NT2/D1 (cell line): ENCODE measurements at regions not wholly inside any gene's neighbourhood (a gene's known extent, or its start where the extent isn't known, plus 50 kb on each side); places are given as distances from the start of the nearest gene placed in this dataset.

Experiments used
- SUZ12 ChIP-seq: IDR thresholded peaks from 2 replicates; pipeline ENCODE4 v1.6.1; 2011; ENCODE audit not compliant: insufficient read length, insufficient read depth; ENCODE audit errors: extremely low read depth
- YY1 ChIP-seq: IDR thresholded peaks from 2 replicates; pipeline ENCODE4 v1.6.1; 2011; ENCODE audit not compliant: insufficient read length, insufficient read depth
- ZNF274 ChIP-seq: IDR thresholded peaks from 2 replicates; pipeline ENCODE4 v1.6.1; 2011; ENCODE audit warnings: mild to moderate bottlenecking, low read depth, low read length

DNA sequence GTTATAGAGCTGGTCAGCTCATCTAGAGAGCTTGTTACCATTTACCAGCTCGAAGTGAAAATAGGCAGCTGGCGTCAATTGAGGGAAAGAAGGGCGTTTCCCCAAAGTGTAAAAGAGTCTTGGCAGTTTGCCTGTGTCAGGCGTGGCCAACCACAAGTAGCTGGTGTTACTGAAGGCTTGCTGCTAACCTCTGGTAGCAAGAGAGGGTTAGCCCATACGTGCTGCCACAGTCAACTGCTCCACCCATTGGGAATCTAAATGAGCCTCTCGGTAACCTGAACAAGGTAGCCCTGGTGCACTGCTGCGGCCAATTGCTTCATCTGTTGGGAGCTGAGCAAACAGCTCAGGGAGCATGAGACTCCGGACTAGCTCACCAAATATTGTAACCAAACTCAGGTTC is 314.9 kb upstream of the SLITRK5 start:
- TF ChIP-seq SUZ12 (no peak), YY1 (no peak), ZNF274 (no peak)
